HG02884 (cell line): ENCODE measurements at regions not wholly inside any gene's neighbourhood (a gene's known extent, or its start where the extent isn't known, plus 50 kb on each side); places are given as distances from the start of the nearest gene placed in this dataset.

Experiments
- ATAC-seq: cut with Tn5 transposase; IDR thresholded peaks from one replicate; pipeline ENCODE4 v1.9.1; 2021; ENCODE audit warnings: mild to moderate bottlenecking, moderate library complexity; ENCODE audit not compliant: unreplicated experiment

DNA sequence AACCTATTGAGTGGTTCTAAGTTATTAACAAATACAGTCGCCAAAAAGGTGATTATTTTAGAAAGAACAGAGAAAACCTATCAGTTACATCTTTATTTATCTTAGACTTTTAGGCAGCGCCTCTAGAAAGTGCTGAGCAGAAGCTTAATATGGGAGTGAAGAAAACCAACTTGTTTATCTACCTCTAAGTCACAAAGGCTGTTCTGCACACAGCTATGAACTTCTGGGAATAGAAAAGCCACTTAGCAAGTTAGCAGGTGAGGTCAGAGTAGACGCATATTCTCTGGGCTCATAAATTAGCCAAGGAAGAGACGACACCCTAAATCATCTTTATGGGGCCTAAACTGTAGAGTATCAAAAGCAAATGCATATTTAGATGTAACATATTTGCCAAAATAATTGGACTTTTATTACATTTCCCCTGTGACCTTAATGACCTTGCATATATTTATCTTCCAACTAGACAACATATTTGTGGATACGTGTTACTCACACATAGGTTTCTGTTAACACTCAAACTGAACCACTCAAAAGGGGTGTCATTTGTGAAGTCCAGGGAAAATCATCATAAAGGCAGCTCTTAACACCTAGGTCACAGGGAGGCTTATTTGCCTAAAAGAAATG, 267.1 kb downstream of the ADGB start:
- ATAC-seq = no peak

DNA sequence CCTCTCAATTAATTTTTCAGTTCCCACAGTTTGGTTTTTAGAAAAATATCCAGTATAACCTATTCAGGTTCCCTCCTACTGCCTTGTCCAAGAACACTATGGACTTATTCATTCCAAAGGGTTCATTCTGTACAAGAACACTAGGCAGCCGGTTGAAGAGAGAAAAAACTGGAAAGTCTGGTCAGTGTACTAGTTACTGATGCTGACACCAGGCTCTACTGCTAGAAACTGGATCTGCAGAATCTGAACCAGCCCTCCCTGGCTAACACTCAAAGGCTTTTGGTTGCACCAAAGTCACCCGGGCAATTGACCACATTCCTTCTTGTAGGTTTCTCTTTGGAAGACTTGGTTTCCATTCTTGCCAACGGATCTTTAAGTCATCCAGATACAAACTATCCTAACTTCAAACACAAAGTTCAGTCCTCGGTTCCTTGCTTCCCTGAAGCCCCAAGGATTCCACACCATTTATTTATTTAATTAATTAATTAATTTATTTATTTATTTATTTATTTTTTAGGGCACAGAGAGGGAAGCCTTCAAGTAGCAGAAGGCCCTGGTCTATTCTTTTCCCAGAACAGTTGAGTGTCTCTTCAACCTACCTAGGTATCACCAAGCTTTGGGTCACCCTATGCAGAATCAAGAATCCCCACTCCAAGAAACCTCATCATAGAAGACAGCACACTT, 268.1 kb downstream of the ADGB start:
- no peak for ATAC-seq

DNA sequence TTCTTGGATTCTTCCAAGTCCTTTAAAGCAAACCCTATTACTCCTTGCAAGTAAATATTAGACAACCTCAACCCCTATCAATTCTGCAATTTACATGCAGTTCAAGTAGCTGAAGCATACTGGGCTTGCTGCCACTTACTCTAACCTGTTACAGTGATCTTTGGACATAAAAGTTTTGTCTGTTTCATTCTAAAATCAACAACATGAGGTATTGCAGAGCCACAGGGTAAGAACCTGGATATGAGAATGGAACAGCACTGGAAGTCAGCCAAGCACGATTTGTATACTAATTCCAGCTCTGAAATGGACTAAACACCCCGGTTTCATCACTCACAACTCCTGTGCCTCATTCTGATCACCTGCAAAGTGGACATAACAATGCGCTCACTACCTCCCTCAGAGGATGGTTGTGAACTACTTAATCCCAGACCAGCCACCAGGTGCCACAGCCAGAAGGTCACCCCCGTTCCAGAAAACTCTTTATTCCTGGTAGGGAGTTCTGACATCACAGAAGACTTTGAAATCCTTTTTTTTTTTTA, 270.0 kb downstream of the ADGB start:
- ATAC-seq = no peak

DNA sequence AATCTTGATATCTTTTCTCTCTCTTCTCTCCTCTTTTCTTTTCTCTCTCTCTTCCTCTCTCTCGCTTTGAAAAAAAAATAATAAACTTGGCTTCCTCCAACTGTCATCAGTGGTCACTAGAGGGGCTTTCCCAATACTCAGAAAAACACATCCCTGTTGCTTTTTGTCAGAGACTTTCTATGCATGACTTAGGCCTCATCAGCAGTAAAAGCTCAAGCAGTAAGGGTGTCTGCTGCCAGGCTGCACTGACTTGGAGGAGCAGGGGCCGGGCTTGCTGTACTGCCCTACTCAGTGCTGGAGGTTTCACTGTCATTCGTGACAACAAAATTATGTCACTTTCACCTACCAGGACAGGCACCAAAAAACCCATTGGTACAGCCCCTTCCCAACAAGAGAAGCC, 272.0 kb downstream of the ADGB start:
- ATAC-seq = peak; percentile 91

DNA sequence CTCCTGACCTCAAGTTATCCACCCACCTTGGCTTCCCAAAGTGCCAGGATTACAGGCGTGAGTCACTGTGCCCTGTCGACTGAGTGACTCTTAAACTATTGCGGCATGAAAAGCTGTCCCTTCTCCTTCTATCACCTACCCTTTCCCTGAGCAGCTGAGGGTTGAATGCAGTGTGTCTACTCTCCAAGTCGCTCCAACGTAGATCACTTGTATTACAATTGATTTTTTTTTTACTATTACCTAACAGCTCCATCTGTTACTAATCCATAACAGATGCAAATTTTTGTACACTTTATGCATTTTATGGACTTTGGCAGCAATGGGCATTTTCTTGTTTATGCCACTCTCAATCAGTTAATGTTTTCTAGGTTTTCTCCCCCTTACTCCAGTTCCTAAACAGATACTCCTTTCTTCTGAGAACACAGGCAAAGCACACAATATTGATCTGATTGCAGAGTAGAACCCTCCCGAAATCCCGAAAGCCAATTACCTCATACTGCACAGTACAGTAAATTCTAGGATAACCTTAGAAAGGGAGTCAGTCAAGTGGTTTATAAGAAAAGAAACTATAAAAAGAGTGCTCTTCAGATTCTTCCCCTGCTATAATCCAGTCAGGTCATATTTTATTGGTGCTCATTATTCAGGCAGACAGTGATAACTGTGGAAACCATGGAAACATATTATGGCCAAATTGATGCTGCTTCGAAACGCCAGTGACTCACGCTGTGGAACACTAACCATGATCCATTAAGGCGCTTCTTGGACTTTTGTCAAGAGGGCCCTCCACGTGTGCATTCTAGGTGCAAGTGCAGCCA, 273.0 kb downstream of the ADGB start:
- no peak for ATAC-seq

DNA sequence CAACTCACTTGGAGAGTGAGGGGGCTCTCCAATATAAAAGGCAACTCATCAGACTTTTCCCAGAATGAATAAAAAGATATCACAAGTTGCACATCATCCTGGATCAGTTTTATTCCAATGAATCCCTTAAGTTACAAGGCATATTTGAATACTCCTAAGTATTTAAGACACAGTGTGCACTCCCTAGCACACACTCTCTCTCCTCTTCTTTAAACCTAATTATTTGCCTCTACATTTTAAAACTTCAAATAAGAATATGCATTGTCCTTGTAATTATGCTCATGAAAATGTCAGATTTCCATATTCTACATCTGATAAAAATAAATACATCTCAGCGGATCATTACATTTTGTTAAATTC, 273.6 kb downstream of the ADGB start:
- no peak for ATAC-seq

DNA sequence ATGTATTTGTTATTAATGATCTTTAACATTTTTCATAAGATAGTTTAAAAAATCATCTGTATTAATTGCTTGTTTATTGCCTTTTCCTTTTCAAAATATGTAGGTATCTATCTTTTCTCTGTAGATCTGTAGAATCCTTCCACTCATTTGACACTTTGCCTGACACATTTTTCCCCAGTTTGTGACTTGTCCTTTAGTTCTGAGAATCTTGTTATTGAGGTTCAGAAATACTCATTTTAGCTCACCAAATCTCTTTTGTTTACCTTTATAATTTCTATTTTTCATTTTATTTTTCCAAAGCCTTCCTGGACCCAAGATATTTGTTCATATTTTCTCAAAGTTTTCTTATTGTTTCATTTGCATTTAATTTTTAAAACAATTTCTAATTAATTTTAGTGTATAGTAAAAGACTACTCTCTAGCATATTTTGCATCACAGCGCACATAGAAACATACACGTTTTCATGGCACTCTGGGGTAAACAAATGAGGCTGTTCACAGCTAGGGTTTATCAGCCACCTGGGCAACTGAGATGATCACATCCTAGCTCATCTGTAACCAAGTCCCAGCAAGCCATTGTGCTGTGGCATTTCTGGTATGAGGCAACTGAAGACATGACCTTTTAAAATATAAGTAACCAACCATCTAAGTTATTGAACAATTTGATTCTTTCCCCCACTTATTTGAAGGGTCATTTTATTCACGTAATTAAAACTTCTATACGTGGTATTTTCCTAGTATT, 275.7 kb downstream of the ADGB start:
- ATAC-seq = no peak

DNA sequence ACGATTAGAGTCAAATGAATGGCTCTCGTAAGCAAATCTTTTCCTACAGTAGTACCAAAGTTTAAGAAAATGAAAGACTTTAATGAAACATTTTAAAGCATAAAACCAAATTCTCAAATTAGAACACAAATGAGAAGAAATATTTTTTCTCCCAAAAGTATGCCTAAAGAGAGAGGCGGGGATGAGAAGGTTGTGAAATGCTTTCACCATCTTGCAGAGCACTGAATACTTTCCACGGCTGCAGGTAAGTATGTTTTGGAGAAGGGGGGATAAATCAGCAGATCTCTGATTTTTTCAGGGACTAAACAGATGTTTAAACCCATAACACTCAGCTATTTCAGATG, 277.1 kb downstream of the ADGB start:
- no peak for ATAC-seq

DNA sequence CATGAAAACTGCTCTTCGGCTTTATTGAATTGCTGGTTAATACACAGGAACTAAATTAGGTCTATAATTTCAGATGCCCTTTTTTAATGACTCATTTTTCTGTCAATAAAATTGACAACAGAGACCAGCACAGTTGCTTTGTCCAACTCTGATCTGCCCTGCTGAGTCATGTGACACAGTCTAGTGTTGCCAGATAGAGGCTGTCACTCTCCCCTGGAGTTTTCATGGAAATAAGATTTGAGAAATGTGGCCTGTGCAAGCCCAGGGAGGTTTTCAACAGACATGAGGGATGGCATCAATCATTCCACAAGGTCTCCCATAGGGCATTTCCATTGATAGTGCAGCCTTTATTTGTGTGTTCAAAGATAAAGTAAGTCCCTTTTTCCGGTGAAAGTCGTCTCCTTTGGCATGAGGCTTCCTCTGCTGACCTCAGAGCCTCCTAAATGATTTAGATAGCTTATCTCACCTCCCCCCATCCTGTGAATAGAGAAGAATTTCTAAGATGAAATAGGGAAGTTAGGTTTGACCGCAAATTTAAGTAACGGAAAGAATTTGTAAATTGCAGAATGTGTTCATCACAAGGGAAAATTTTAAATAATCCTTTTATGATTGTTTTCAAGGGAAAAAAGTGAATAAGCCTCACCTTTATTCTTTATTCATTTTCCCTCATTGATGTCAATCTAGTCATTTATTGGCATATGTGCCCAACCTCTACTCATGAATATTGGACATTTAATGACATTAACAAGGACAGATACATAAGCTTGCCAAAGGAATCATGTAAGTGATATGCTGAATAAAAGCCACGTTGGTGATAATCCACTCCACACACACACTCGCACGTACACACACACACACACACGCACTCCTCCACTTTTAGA, 277.7 kb downstream of the ADGB start:
- peak; percentile 51 for ATAC-seq

DNA sequence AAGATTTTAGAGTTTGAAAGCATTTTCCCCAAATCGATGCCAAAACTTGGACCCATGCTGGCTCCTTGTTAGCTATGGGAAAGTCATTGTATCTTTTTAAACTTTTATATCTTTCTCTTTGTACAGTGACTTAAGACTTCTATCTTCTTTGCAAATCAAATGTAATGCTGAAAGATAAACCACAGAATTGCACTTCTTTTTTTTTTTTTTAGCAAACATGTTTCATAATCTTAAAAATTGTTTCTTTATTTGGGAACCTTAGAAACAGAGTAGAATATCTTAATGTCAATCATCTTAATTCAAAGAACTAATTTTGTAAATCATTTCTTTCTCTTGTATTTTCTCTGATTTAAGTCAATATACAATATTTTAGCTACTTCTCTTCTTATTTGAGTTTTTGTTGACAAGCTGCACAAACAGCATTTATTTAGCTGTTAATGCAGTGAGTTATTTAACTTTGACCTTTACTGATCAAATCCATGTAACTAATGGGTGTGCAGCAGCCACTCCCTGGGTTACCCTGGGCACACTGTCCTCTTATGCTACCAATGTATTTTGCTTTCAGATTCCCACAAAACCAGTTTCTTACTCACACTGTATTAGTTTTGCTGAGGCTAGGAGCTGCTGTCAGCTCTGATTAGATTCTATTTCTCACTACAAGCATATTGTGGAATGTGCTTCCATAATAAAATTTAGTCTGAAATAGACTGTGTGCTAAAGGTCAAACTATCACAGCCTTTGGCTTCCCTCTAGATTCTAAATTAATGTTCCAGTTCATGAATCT, 279.6 kb downstream of the ADGB start:
- no peak for ATAC-seq

DNA sequence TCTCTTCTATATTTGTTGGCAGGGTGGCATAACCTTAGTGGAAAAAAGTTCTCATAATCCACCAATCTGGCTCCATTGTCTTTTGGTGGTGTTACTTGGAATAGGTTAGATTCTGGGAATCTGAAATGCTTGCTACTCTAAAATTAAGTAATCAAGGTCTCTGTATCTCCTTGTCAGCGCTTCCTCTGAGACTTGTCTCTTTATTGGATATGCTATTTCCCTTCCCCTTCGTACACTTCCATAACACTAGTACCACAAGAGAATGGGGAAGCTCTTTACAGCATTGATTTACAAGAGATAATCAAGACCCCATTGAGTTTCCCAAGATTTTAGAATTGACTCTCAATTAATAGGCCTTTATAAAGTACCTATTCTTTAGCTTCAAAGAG, 280.2 kb downstream of the ADGB start:
- ATAC-seq = no peak

DNA sequence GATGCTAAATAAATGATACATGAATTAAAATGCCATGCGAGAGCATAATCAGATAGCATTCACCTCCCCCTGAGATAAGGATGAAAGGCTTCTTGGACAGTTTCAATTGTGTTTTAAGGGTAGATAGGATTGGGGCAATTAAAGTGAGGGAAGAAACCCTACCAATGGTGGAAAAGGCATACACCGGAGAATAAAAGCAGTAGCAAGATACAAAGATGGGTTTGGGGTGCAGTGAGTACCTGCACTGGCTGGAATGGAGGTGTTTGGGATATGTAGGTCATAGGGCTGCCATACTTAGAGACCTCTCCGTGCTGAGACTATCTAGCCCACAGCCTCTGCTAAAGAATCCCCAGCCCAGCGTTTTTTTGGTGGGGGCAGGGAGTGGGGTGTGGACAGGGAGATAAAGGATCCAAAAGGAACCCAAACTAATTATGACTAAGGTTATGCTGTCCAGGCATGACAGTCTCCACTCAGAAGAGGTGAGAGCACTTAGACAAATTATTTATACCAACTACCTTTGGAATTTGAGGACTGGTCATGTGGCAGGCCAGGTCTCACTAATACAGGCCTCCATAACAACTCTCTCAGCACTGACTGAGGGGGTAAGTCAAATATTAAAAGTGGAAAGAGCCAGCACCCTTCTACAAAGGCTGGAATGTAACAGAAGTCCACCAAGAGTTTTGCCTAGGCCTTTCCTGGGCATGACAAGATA, 280.8 kb downstream of the ADGB start:
- ATAC-seq = no peak

DNA sequence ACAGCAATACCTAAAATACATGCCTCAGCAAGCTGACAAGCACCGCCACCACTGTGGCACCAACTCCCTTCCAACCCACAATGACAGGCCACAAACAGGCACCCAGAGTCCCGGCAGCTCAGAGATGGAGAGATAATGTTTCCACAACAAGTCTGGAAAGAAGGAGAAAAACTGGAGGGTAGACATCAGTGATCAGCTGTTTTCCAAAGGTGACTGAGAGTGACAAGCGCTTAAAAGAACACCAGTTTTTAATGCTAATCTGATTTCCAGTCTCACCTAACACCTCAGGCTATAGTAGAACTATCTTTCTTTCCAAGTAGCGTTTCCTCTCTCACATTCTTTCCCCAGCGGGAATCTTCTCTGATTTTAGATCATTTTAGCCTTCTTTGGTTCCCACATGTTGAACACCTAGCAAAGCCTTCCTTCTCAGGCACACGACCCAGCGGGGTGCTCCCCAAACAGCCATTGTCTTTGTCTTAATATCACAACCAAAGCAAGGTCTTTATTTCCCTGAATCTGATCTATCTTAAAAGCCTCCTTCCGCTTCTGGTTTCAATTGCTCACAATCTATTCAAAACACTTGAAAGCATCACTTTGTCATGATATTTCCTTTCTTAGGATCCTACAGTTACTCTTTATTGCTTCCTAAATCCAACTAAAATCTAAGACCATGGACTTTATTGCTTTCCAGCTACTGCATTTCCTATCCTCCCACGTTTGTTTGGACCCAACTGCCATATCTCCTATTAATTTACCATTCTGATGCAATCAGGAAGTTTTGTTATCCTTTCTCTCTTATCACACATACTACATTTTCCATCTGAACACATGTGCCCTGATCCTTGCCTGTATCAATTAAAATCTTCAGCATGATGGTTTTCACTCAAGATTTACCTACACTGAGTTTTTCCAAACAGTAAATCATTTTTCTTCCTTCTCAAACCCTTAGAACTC, 282.7 kb downstream of the ADGB start:
- ATAC-seq = no peak

DNA sequence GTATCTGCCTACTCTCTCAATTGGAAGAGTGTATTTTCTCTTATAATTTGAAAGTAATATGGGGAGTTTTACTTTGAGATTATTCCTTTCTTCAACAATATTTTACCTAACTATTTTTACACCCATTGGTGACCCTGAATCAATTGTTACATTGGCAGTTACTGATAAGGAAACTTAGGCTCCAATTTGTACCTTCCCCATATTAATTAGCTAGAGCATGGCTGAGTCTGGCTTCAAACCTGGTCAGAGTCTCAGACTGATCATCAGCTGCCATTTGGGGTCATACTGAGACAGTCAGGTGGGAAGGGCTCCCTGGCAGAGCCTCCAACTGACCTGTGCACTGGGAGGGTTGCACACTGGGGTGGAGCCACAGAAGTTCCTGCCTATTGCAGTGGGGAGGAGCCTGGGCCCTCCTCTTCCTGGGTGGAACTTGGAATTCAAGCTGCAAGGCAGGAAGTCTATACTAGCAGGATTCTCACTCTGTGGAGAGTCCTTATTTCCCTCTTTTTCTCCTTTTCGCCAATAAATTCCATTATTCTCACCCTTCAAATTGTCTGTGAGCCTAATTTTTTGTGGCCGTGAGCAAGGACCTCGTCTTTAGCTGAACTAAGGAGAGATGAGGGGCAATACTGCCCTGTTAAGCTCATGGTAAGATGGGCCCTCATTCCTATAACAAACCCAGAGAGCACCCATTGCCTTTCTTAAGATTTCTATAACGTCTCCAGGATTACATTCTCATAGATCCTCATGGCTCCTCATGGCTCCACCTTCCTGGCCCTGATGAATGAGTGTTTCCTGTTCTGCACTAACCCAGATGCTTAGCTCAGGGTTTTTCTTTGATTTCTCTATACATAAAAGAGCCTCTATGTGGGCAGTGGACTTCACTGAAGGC, 285.1 kb downstream of the ADGB start:
- ATAC-seq = no peak

DNA sequence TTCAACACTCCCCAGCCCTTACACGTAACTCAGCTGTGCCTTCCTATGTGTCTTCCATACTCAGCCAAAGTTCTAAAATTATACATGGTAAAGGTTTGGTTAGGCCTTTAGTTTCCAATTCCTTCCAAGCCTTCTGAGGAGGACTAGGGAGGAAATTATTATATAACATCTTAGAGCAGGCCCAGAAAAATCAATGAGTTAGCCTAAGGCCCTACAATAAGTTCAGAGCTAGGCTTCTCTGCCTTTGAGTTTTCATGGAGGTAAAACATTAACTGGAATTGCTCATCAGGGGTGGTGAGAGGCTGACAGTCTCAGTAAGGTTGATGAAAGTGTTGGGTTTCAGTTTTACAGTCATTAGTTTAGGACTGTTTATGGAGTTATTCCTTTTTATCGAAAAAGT, 286.0 kb downstream of the ADGB start:
- no peak for ATAC-seq

DNA sequence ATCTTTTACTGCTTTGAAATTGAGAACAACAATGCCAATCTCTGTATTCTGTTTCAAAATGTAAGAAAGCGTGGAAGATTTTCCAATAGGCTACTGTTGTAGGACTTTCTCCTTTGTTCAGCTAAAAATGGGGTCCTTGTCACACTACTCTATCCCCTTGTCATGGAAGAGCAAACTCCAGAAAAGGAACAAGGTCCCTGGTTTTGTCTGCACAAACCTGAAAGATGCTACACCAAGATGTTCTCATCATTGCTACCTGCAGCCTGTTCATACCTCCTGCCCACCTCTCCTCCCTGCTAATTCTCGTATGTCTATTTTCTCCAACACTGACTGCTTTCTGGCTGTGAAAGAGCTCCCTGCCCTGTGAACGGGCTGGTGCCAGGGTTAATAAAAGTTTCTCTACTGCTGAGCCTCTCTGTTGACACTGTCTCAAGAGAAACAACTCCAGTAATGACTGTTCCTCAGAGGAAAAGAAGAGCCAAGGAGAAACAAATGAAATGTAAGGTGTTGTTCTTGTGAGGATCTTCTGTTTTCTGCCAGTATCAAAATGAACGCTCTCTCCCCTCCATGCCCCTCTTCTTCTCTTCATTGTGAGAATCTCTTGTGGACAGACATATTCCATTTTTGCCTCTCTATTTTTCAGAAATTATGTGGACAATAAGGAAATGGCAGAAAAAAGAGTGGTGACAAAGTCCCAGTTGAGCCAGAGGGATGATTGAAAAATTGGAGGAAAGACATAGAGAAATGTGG, 287.1 kb downstream of the ADGB start:
- no peak for ATAC-seq
